HG03045 (cell line): ENCODE measurements at regions not wholly inside any gene's neighbourhood (a gene's known extent, or its start where the extent isn't known, plus 50 kb on each side); places are given as distances from the start of the nearest gene placed in this dataset.

Source experiments
- ATAC-seq: cut with Tn5 transposase; IDR thresholded peaks from one replicate; pipeline ENCODE4 v1.9.1; 2021; ENCODE audit warnings: mild to moderate bottlenecking, moderate library complexity; ENCODE audit not compliant: unreplicated experiment

DNA sequence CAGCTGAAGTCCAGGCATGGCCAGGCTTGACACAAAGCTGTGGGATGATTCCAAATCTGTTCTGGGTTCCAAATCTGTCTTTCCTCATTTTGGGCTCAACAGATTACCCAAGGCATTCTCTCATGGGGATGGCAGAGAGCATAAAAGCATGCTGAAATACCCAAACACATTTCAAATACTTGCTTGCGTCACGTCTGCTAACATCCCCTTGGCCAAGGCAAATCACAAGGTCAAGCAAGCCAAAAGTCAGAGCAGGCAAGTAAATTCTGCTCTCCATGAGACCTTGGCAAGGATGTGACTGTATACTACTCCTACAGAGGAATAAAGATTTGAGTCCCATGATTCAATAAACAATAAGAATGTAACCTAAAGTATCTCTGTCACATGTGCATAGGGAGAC, 306.7 kb downstream of the EPB41L4A start:
- ATAC-seq, result no peak

- ATAC-seq, result no peak
Observed at GRCh38 chr5:112109331-112110007, 309.6 kb downstream of the EPB41L4A start.

DNA sequence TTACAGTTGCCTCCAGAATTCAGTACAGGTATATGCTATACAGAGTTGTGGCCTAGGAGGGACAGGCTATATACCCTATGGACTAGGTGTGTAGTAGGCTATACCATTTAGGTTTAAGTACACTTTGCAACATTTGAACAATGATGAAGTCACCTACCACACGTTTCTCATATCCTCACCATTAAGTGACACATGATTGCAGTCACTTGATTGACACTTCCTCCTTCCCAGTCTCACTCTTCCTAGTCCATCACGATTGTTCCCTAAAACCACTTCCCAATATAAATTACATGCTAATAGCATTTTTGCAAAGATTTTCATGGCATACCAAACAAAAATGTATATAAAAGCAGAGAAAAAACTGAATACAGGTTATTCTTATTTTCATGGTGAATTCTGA, 312.2 kb downstream of the EPB41L4A start:
- ATAC-seq, result no peak

- no peak for ATAC-seq
Observed at GRCh38 chr5:112097768-112098167, 321.3 kb downstream of the EPB41L4A start.

DNA sequence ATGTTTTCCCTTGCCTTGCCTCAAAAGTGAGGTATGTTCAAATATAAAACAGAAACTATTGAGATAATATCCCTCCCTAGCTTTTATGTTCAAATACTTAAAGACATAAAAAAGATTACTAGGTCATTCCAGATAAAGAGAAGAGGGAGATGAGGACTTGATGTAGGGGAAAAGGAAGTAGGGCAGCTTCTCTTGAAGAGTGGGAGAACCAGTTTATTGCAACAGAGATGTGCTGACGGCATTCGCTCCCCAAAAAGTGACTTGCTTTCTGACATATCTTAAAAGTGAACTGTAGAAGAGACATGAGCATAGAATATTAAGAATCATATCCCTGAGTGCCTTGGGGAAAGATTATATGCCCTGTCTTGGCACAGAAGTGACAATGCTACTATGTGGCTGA, 330.2 kb upstream of the NREP start:
- no peak for ATAC-seq

DNA sequence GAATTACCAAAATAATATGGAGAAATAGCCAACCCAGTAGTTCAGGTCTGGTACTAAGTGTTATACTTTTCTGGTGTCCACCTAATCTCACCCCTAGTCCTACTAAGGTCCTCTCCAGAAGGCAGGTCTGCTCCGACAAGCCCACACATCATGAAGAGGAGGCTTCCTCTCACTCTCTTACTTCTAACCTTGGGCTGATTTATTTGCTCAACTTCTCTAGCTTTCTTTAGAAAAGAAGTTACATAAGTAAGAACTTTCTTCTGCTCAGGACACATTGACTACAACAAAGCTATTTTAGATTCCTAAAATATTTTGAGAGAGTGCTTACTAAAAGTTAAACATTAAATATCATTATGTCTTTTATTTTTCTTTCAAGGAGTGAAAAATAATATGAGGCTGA, 329.7 kb upstream of the NREP start:
- ATAC-seq, result no peak

DNA sequence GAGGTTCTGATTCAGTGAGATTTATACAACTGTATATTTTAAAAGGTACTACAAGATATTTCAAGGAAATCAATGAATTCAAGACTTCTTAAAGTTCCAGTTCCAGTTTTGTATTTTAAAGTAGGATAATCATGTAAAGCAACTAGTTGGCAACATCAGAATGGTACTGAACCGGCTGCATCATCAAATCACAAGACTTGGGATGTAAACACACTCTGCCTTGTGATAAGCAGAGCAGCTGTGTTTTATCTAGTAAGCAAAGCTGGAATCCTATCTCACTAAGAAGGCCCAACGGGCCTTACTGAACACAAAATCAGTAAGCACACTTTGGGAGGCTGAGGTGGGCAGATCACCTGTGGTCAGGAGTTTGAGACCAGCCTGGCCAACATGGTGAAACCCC, 327.2 kb upstream of the NREP start:
- no peak for ATAC-seq

DNA sequence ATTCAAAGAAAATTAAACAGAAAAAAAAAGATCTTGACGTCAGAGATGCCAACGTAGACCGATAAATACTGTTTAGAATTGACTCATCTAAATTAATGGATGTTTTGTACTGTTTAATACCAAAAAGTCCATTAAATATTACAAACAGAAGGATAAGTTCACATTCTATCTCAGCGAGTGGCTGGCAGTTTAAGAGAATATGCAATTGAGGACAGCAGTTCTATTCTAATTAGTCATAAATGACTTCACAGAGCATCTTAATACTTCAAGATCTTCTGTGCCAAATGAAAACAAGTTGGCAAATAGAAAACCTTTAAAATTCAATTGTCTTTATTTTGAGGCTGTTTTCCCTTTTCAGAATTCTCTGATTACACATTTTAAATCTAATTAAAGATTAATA, 326.6 kb upstream of the NREP start:
- no peak for ATAC-seq

DNA sequence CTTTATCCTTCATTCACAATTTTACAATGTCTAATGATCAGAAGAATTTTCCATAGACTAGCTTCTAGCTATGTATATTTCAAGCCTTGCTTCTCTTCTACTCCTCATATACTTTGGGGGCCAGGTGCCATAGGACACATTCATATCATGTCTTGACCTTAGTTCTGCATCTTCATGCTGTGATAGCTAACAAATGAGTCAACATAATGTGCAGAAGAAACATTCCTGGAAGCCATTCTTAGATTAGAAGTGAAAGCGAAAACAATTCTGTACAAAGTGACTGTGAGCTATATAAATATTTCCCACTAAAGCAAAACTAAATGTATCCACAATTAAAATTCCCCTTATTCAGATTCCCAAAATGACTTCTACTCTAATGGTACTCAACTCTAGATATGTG, 320.2 kb upstream of the NREP start:
- peak; percentile 94 for ATAC-seq

- no peak for ATAC-seq
Observed at GRCh38 chr5:112070022-112070421, 313.0 kb upstream of the NREP start.

DNA sequence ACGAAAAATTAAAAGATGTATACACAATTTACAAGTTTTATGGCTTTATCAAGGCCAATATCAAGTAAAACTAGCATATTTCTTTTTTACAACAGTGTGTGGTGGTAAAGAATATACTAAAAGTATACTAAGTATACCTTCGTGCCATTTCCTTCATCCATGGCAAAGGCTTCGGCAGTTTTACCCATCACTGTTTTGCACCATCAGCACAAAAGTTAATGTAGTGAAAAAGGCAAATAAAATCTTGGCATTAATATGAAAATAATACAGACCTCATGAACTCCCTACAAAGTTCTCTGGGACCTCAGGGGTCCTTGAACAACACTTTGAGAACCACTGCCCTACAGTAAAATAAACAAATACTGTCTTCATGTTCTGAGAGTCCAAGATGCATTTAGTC, 312.3 kb upstream of the NREP start:
- no peak for ATAC-seq

GRCh38 chr5:112068593-112068992, 311.6 kb upstream of the NREP start:
- ATAC-seq, result no peak

- ATAC-seq, result no peak
Observed at GRCh38 chr5:112065781-112066180, 308.8 kb upstream of the NREP start.

DNA sequence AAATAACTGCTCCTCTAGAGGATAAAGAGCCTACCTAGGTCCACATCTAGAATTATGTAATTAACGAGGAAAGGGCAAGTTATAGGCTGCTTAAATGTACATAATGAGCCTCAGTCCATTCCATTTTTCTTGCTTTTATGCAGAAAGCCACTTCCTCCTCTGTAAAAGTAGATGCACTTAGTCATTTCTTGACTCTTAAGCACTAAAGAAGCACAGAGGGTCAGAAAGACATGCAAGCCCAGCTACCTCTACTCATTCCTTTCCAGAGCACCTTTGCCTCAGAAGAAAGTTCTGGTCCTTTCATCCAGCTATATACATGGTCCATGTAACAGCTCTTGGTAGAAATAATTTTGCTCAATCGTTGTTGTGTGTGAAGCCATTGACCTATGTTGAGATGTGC, 308.0 kb upstream of the NREP start:
- no peak for ATAC-seq

- ATAC-seq, result no peak
Observed at GRCh38 chr5:112064271-112064701, 307.3 kb upstream of the NREP start.

DNA sequence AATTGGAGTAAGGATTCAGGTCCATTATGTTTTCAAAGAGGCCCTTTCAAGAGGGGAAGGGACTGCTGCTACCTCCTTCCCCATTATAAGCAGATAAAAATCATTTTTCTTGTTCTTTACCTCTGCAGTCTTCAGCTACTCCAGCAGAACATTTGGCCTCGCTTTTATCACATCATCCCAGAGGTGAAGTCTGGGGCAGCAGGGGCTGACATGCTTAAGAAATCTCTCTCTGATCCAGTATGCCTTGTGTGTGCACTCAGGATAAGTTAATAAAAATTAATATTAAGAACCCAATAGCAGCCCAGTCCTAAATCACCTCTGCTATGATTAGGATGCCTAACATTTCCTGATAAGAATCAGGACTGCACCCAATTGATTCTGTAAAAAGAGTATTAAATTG, 306.9 kb upstream of the NREP start:
- no peak for ATAC-seq

- no peak for ATAC-seq
Observed at GRCh38 chr5:112063191-112063590, 306.2 kb upstream of the NREP start.

DNA sequence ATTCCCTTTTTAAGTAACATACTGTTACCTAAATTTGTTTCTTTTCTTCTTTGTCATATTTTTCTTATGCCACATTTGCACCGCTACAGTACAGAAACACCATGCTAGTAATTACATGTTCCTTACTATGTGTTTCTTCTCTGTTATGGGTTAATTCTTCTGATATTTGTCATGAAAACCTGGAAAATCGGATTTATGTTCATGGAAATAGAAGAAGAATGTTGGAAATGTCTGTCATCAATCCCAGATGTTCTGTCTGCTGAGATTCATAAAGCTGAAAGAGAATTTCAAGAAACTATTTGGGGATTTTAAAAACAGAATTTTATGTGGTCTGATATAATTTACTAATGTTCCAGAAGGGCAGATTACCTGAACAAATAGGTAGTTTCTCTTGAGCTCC, 305.2 kb upstream of the NREP start:
- no peak for ATAC-seq

GRCh38 chr5:112061666-112062065, 304.7 kb upstream of the NREP start:
- no peak for ATAC-seq

GRCh38 chr5:112059579-112060135, 302.7 kb upstream of the NREP start:
- no peak for ATAC-seq

DNA sequence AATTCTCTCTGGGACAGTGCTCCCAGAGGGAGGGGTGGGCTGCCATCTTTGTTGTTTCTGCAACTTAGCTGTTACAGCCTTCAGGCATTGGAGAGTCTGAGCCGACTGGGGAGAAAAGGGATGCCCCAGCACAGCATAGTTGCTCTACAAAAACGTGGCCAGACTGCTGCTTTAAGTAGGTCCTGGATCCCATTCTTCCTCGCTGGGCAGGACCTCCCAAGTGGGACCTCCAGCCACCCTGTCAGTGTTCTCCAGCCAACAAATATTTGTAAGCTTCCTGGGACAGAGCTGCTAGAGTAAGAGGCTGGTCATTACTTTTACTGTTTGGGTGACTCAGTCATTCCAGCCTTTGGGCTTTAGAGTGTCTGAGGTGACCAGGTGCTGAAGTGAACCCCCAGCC, 292.7 kb upstream of the NREP start:
- no peak for ATAC-seq

GRCh38 chr5:112036206-112036605, 279.2 kb upstream of the NREP start:
- ATAC-seq, result no peak

DNA sequence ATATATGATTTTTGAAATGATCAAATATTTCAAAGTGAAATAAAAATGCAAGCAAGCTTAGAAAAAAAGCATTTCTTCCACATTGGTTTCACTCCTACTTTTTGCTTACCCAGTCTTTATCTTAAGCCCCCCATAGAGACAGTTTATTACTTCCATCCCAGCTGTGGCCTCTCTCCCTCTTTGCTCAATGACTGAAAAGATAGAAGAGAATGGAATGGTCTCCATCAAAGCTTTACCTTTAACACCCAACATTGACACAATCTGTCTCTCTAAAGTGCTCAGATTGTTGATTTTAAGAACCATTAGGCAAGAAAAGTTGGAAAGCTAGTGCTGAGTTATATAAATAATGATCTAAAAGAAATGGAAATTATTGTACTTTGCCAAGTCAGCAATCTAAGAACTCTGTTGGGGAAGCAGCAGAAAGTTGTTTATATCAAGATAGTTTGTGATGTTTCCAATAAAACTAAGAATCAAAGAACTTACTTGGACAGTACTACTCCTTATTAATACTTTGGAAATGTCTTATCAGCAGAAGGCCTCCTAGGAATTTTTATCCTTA, 277.5 kb upstream of the NREP start:
- ATAC-seq, result no peak
